ENCODE measurements at regions not wholly inside any gene's neighbourhood (a gene's known extent, or its start where the extent isn't known, plus 50 kb on each side); places are given as distances from the start of the nearest gene placed in this dataset.

DNA sequence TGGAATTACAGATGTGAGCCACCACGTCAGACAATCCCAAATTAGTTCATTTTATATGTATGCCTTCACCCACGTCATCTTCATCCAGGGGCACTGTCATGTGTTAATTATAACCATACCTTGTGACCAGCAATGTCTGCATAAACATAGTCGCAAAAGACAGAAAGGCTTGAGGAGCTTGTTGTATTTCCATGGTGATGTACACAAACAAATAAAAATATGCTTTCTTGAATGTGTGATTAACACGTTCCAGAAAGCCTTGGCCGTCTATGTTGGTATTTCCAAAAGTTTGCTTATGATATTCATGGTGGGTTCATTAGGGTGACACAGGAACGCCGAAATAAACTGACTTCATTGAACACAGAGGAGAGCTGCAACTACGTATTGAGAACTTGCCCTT lies 524.7 kb upstream of the ZNF717 start:
- TF ChIP-seq CTCF (IDR thresholded peaks at IDR 0.05) (no peak), POLR2A (IDR thresholded peaks at IDR 0.05) (no peak)

All from ovary (tissue), 3 donors.